GM19452 (cell line): ENCODE measurements at regions not wholly inside any gene's neighbourhood (a gene's known extent, or its start where the extent isn't known, plus 50 kb on each side); places are given as distances from the start of the nearest gene placed in this dataset.

Experiments used
- ATAC-seq: cut with Tn5 transposase; IDR thresholded peaks from one replicate; pipeline ENCODE4 v1.9.1; 2021; ENCODE audit not compliant: unreplicated experiment

- no peak for ATAC-seq
Measured at GRCh38 chr6:156420172-156420993, 356.8 kb upstream of the ARID1B start.

- no peak for ATAC-seq
Measured at GRCh38 chr6:156419594-156419993, 357.6 kb upstream of the ARID1B start.

GRCh38 chr6:156418253-156418652, 358.9 kb upstream of the ARID1B start:
- no peak for ATAC-seq

GRCh38 chr6:156416391-156416790, 360.8 kb upstream of the ARID1B start:
- ATAC-seq = no peak

- ATAC-seq = no peak
Measured at GRCh38 chr6:156413154-156413553, 364.0 kb upstream of the ARID1B start.

GRCh38 chr6:156410649-156411048, 366.5 kb upstream of the ARID1B start:
- ATAC-seq = no peak

- ATAC-seq = no peak
Measured at GRCh38 chr6:156408655-156409054, 368.5 kb upstream of the ARID1B start.

GRCh38 chr6:156407334-156407733, 369.8 kb upstream of the ARID1B start:
- ATAC-seq = no peak

GRCh38 chr6:156406688-156407087, 370.5 kb upstream of the ARID1B start:
- no peak for ATAC-seq

GRCh38 chr6:156406099-156406498, 371.1 kb upstream of the ARID1B start:
- no peak for ATAC-seq

- ATAC-seq = no peak
Measured at GRCh38 chr6:156402628-156403027, 374.6 kb upstream of the ARID1B start.

GRCh38 chr6:156402227-156402626, 375.0 kb upstream of the ARID1B start:
- ATAC-seq = no peak

- ATAC-seq = no peak
Measured at GRCh38 chr6:156400487-156400886, 376.7 kb upstream of the ARID1B start.

GRCh38 chr6:156398966-156399365, 378.2 kb upstream of the ARID1B start:
- no peak for ATAC-seq

- ATAC-seq = no peak
Measured at GRCh38 chr6:156398371-156398770, 378.8 kb upstream of the ARID1B start.

- no peak for ATAC-seq
Measured at GRCh38 chr6:156396791-156397418, 380.3 kb upstream of the ARID1B start.

- no peak for ATAC-seq
Measured at GRCh38 chr6:156396068-156396771, 381.0 kb upstream of the ARID1B start.

- ATAC-seq = peak; percentile 62
Measured at GRCh38 chr6:156395276-156395675, 381.9 kb upstream of the ARID1B start.

- ATAC-seq = no peak
Measured at GRCh38 chr6:156392648-156393047, 384.5 kb upstream of the ARID1B start.

GRCh38 chr6:156391977-156392376, 385.2 kb upstream of the ARID1B start:
- no peak for ATAC-seq

- no peak for ATAC-seq
Measured at GRCh38 chr6:156391061-156391672, 386.0 kb upstream of the ARID1B start.
